SK-N-SH (cell line): ENCODE measurements at regions not wholly inside any gene's neighbourhood (a gene's known extent, or its start where the extent isn't known, plus 50 kb on each side); places are given as distances from the start of the nearest gene placed in this dataset.

Source experiments
- CTCF ChIA-PET: fragments of 300-600, 350-600 bp; formaldehyde crosslinking; extraction: SDS; loops from one replicate; lab custom pipeline; 2021; lab: Yijun Ruan, JAX
- POLR2A ChIA-PET: fragments of 350-600 bp; sonication (Branson Sonifier 250); formaldehyde crosslinking; extraction: SDS; loops from one replicate; lab custom pipeline; 2020; ENCODE audit warnings: antibody characterized with exemption, inconsistent platforms; lab: Yijun Ruan, JAX
- DNase-seq: peaks from one replicate; pipeline ENCODE4 v3.0.0; 2012
- H2AFZ ChIP-seq: fragments of 200-600 bp; sonication (generic); 2 replicates; pipeline ENCODE4 v1.8.1; 2016; ENCODE audit warnings: antibody characterized with exemption, mild to moderate bottlenecking, low read depth
- H3F3A ChIP-seq: fragments of 200-600 bp; sonication (generic); replicated peaks from 2 replicates; pipeline ENCODE3; 2016; ENCODE audit warnings: antibody characterized with exemption, mild to moderate bottlenecking; ENCODE audit not compliant: insufficient read depth
- H3K27ac ChIP-seq, 2 experiments: fragments of 200-500 bp in 1 of 2; fragments of 200-600 bp in 1 of 2; sonication (Bioruptor generic) in 1 of 2; sonication (generic), shearing (Covaris generic) in 1 of 2; 2 replicates each; pipeline versions ENCODE4 v1.5.1 to v1.6.1; 2014 to 2016; ENCODE audit warnings: low read depth in 2 of 2, inconsistent platforms in 1 of 2, low read length in 1 of 2, mild to moderate bottlenecking in 1 of 2, mixed read lengths in 1 of 2
- H3K27me3 ChIP-seq: fragments of 200-600 bp; sonication (generic), shearing (Covaris generic); 2 replicates; pipeline ENCODE4 v1.6.1; 2016; ENCODE audit warnings: mixed run types; ENCODE audit not compliant: insufficient read depth
- H3K36me3 ChIP-seq, 2 experiments: fragments of 200-500 bp in 1 of 2; fragments of 200-600 bp in 1 of 2; sonication (Bioruptor generic) in 1 of 2; sonication (generic) in 1 of 2; replicated peaks in 1 of 2; 2 replicates each; pipeline versions ENCODE3 to v1.5.1; 2014 to 2016; ENCODE audit warnings: low read length in 1 of 2, mild to moderate bottlenecking in 1 of 2; ENCODE audit not compliant: insufficient read depth in 2 of 2, control insufficient read depth in 1 of 2
- H3K4me1 ChIP-seq, 2 experiments: fragments of 200-500 bp in 1 of 2; fragments of 200-600 bp in 1 of 2; sonication (Bioruptor generic) in 1 of 2; sonication (generic), shearing (Covaris generic) in 1 of 2; 2 replicates each; pipeline versions ENCODE4 v1.5.1 to v1.6.1; 2014 to 2016; ENCODE audit warnings: low read depth in 1 of 2, low read length in 1 of 2, mixed run types in 1 of 2; ENCODE audit not compliant: insufficient read depth in 2 of 2, control insufficient read depth in 1 of 2
- H3K4me2 ChIP-seq: fragments of 200-600 bp; sonication (generic), shearing (Covaris generic); 2 replicates; pipeline ENCODE4 v1.6.1; 2017; ENCODE audit warnings: mixed run types
- H3K4me3 ChIP-seq, 2 experiments: fragments of 200-500 bp in 1 of 2; fragments of 200-600 bp in 1 of 2; sonication (Bioruptor generic) in 1 of 2; sonication (generic), shearing (Covaris generic) in 1 of 2; 2 replicates each; pipeline versions ENCODE4 v1.5.1 to v1.8.1; 2014 to 2016; ENCODE audit warnings: low read depth in 2 of 2, inconsistent platforms in 1 of 2, low read length in 1 of 2, mild to moderate bottlenecking in 1 of 2, mixed read lengths in 1 of 2, moderate library complexity in 1 of 2
- H3K79me2 ChIP-seq: fragments of 200-600 bp; sonication (generic); 2 replicates; pipeline ENCODE4 v1.8.1; 2017; ENCODE audit warnings: mild to moderate bottlenecking; ENCODE audit not compliant: insufficient read depth
- H3K9ac ChIP-seq: fragments of 200-600 bp; sonication (generic); 2 replicates; pipeline ENCODE4 v1.6.1; 2017; ENCODE audit warnings: mixed run types
- H3K9me2 ChIP-seq: fragments of 200-600 bp; sonication (generic); 2 replicates; pipeline ENCODE4 v1.6.1; 2017; ENCODE audit warnings: mixed run types
- H3K9me3 ChIP-seq: fragments of 200-600 bp; sonication (generic); 2 replicates; pipeline ENCODE4 v1.6.1; 2017; ENCODE audit warnings: mixed run types, mild to moderate bottlenecking, moderate library complexity
- H4K20me1 ChIP-seq: fragments of 200-600 bp; sonication (generic); 2 replicates; pipeline ENCODE4 v1.6.1; 2017; ENCODE audit warnings: mild to moderate bottlenecking, mixed run types; ENCODE audit not compliant: insufficient read depth
- CTCF ChIP-seq: fragments of 200-600 bp; sonication (generic); IDR thresholded peaks from 2 replicates; pipeline ENCODE4 v1.6.1; 2017; ENCODE audit warnings: antibody characterized with exemption, mild to moderate bottlenecking, moderate library complexity
- EP300 ChIP-seq, 2 experiments: IDR thresholded peaks; 2 replicates each; pipeline versions ENCODE4 v1.4.0 to v1.6.1; 2012; ENCODE audit warnings: borderline replicate concordance in 1 of 2, low read depth in 1 of 2, low read length in 1 of 2
- FOSL2 ChIP-seq: IDR thresholded peaks from 2 replicates; pipeline ENCODE4 v1.4.0; 2012; ENCODE audit warnings: low read depth, mild to moderate bottlenecking, moderate library complexity, borderline replicate concordance
- FOXM1 ChIP-seq: IDR thresholded peaks from 2 replicates; pipeline ENCODE4 v1.4.0; 2012; ENCODE audit warnings: low read depth, mild to moderate bottlenecking
- IRF3 ChIP-seq: fragments of 150-350 bp; IDR thresholded peaks from 2 replicates; pipeline ENCODE4 v1.6.1; 2016; ENCODE audit warnings: mild to moderate bottlenecking, low read depth, low read length
- MXI1 ChIP-seq: IDR thresholded peaks from 2 replicates; pipeline ENCODE4 v1.6.1; 2012; ENCODE audit warnings: mild to moderate bottlenecking, low read depth, low read length, improper control_type of control experiment
- POLR2AphosphoS5 ChIP-seq: IDR thresholded peaks from 2 replicates; pipeline ENCODE4 v1.6.1; 2012; ENCODE audit warnings: low read depth, low read length
- RCOR1 ChIP-seq: fragments of 150-350 bp; IDR thresholded peaks from 2 replicates; pipeline ENCODE4 v1.6.1; 2017; ENCODE audit warnings: antibody characterized with exemption, low read length
- RFX5 ChIP-seq: IDR thresholded peaks from 2 replicates; pipeline ENCODE4 v1.6.1; 2012; ENCODE audit warnings: mild to moderate bottlenecking, improper control_type of control experiment, low read length
- SIN3A ChIP-seq: IDR thresholded peaks from 2 replicates; pipeline ENCODE4 v1.6.1; 2012; ENCODE audit warnings: low read depth, mild to moderate bottlenecking, low read length, moderate library complexity, borderline replicate concordance
- TAF1 ChIP-seq: IDR thresholded peaks from 2 replicates; pipeline ENCODE4 v1.6.1; 2012; ENCODE audit warnings: low read depth, mild to moderate bottlenecking, low read length, moderate library complexity, borderline replicate concordance
- TCF12 ChIP-seq: IDR thresholded peaks from 2 replicates; pipeline ENCODE4 v1.4.0; 2012
- YY1 ChIP-seq: IDR thresholded peaks from 2 replicates; pipeline ENCODE4 v1.4.0; 2012; ENCODE audit warnings: low read depth, mild to moderate bottlenecking
- ZBTB33 ChIP-seq: IDR thresholded peaks from 2 replicates; pipeline ENCODE4 v1.4.0; 2012; ENCODE audit warnings: low read depth, borderline replicate concordance
- whole genome bisulfite sequencing: methylation state at CpG from one replicate; pipeline ENCODE4 v1.1.6; 2017; ENCODE audit warnings: low lambda C conversion rate; 5-methylcytosine and 5-hydroxymethylcytosine counted together
- TF ChIP-seq, protein P1 (sequence below): IDR thresholded peaks from 2 replicates; pipeline ENCODE4 v1.6.1; 2012; ENCODE audit warnings: mild to moderate bottlenecking, low read depth, low read length, moderate library complexity

DNA sequence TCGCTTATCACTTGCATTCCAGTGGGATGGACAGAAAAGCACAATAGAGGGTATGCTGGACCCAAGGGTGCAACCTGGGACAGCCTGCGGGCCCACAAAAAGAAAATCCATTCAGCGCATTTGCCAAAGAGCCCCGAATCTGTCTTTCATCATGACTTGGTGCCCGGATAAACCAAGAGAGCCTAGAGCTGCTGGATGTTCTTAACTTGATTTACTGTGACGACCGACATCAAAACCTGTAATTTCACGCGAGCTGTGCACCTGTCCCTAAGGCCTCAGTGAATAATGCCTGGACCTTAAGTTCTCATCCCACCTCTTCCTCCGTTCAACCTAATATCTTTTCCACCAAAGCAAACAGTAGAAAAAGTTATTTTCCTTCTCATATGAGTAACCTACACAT is 115.5 kb upstream of the ACKR3 start:
- Histone ChIP-seq H3K4me2 (no peak overlapping the region), H4K20me1 (no peaks in the 10 kb centered on the region), H2AFZ (no peak overlapping the region), H3F3A (no peaks in the 10 kb centered on the region), H3K9me3 (no peaks in the 10 kb centered on the region)
- no peak for TF ChIP-seq FOSL2
- TF ChIP-seq EP300 (IDR thresholded peaks at IDR 0.05; ENCODE audit: borderline replicate concordance in 1 of 2, low read depth in 1 of 2, low read length in 1 of 2): no peak
- TF ChIP-seq RFX5: no peak
- no peak for TF ChIP-seq FOXM1
- no peak for TF ChIP-seq POLR2AphosphoS5
- no peak for TF ChIP-seq YY1
- TF ChIP-seq CTCF: no peak
- TF ChIP-seq SIN3A: no peak
- TF ChIP-seq TCF12: no peak
- no peak for TF ChIP-seq IRF3
- TF ChIP-seq TAF1: no peak
- no peak for TF ChIP-seq RCOR1
- TF ChIP-seq, all 33 proteins: peak for 0
- no peak for DNase-seq
- Histone ChIP-seq H3K9me2 (no peaks in the 10 kb centered on the region), H3K27ac (no peak overlapping the region), H3K27me3 (no peaks in the 10 kb centered on the region), H3K4me3 (no peak overlapping the region), H3K4me1 (no peaks in the 10 kb centered on the region; a peak in 1 of 4 replicates), H3K9ac (no peak overlapping the region), H3K36me3 (no peaks in the 10 kb centered on the region), H3K79me2 (no peaks in the 10 kb centered on the region)
- CTCF ChIA-PET: no interaction called here
- POLR2A ChIA-PET: no interaction called here
- 58% methylated on average over 10 of the region's 10 CpGs for WGBS

GRCh38 chr2:236459393-236459792 is 110.2 kb upstream of the ACKR3 start:
- ChIA-PET POLR2A (no interaction called here), CTCF (no interaction called here)
- WGBS: 92% methylated on average over 18 of the region's 18 CpGs
- H3F3A ChIP-seq: no peaks in the 10 kb centered on the region
- no peaks in the 10 kb centered on the region for H3K79me2 ChIP-seq
- H3K27me3 ChIP-seq: no peaks in the 10 kb centered on the region
- no peak overlapping the region for H3K9ac ChIP-seq
- no peaks in the 10 kb centered on the region for H3K9me3 ChIP-seq
- no peak overlapping the region for H3K4me3 ChIP-seq
- H3K36me3 ChIP-seq: no peaks in the 10 kb centered on the region
- no peak overlapping the region for H3K27ac ChIP-seq
- H4K20me1 ChIP-seq: no peaks in the 10 kb centered on the region
- H3K9me2 ChIP-seq: no peaks in the 10 kb centered on the region
- DNase-seq: no peak
- no peaks in the 10 kb centered on the region for H3K4me1 ChIP-seq
- H3K4me2 ChIP-seq: no peak overlapping the region
- H2AFZ ChIP-seq: no peak overlapping the region
- TF ChIP-seq, protein P1, sequence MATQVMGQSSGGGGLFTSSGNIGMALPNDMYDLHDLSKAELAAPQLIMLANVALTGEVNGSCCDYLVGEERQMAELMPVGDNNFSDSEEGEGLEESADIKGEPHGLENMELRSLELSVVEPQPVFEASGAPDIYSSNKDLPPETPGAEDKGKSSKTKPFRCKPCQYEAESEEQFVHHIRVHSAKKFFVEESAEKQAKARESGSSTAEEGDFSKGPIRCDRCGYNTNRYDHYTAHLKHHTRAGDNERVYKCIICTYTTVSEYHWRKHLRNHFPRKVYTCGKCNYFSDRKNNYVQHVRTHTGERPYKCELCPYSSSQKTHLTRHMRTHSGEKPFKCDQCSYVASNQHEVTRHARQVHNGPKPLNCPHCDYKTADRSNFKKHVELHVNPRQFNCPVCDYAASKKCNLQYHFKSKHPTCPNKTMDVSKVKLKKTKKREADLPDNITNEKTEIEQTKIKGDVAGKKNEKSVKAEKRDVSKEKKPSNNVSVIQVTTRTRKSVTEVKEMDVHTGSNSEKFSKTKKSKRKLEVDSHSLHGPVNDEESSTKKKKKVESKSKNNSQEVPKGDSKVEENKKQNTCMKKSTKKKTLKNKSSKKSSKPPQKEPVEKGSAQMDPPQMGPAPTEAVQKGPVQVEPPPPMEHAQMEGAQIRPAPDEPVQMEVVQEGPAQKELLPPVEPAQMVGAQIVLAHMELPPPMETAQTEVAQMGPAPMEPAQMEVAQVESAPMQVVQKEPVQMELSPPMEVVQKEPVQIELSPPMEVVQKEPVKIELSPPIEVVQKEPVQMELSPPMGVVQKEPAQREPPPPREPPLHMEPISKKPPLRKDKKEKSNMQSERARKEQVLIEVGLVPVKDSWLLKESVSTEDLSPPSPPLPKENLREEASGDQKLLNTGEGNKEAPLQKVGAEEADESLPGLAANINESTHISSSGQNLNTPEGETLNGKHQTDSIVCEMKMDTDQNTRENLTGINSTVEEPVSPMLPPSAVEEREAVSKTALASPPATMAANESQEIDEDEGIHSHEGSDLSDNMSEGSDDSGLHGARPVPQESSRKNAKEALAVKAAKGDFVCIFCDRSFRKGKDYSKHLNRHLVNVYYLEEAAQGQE: no peak
- TF ChIP-seq ZBTB33: no peak
- no peak for TF ChIP-seq IRF3
- no peak for TF ChIP-seq CTCF
- TF ChIP-seq POLR2AphosphoS5: no peak
- TF ChIP-seq MXI1: no peak
